ENCODE measurements at regions not wholly inside any gene's neighbourhood (a gene's known extent, or its start where the extent isn't known, plus 50 kb on each side); places are given as distances from the start of the nearest gene placed in this dataset.

GRCh38 chr2:34533585-34534183, 934.6 kb upstream of the FAM98A start:
- Histone ChIP-seq H3K27ac (replicated peaks) (no peak overlapping the region), H3K4me3 (replicated peaks; ENCODE audit: insufficient read depth, low read length) (no peak overlapping the region), H3K27me3 (ENCODE audit: insufficient read depth, poor library complexity, severe bottlenecking) (no peaks in the 10 kb centered on the region)
- no peak for DNase-seq (ENCODE audit: low read depth in 1 of 2, low spot score in 1 of 2)
- TF ChIP-seq CTCF (IDR thresholded peaks at IDR 0.05; ENCODE audit: insufficient read depth, low read length) (no peak), POLR2AphosphoS5 (IDR thresholded peaks at IDR 0.05; ENCODE audit: low read depth) (no peak), SPI1 (IDR thresholded peaks at IDR 0.05; ENCODE audit: borderline replicate concordance, low read depth) (no peak), GABPA (IDR thresholded peaks at IDR 0.05; ENCODE audit: low read depth) (no peak), REST (IDR thresholded peaks at IDR 0.05; ENCODE audit: insufficient replicate concordance, low read depth) (no peak)

GRCh38 chr2:34529965-34530364, 930.9 kb upstream of the FAM98A start:
- no peak for DNase-seq (ENCODE audit: low read depth in 1 of 2, low spot score in 1 of 2)
- Histone ChIP-seq H3K27ac (replicated peaks) (no peak overlapping the region), H3K27me3 (ENCODE audit: insufficient read depth, poor library complexity, severe bottlenecking) (no peaks in the 10 kb centered on the region), H3K4me3 (replicated peaks; ENCODE audit: insufficient read depth, low read length) (no peak overlapping the region)
- TF ChIP-seq REST (IDR thresholded peaks at IDR 0.05; ENCODE audit: insufficient replicate concordance, low read depth) (no peak), CTCF (IDR thresholded peaks at IDR 0.05; ENCODE audit: insufficient read depth, low read length) (no peak), SPI1 (IDR thresholded peaks at IDR 0.05; ENCODE audit: borderline replicate concordance, low read depth) (no peak), POLR2AphosphoS5 (IDR thresholded peaks at IDR 0.05; ENCODE audit: low read depth) (no peak), GABPA (IDR thresholded peaks at IDR 0.05; ENCODE audit: low read depth) (no peak)

- DNase-seq (ENCODE audit: low read depth in 1 of 2, low spot score in 1 of 2) = no peak
- H3K27me3 ChIP-seq (ENCODE audit: insufficient read depth, poor library complexity, severe bottlenecking) = no peaks in the 10 kb centered on the region
These were observed 924.9 kb upstream of the FAM98A start for GRCh38 chr2:34523958-34524514.

More at GRCh38 chr2:34523958-34524514, 924.9 kb upstream of the FAM98A start:
- H3K4me3 ChIP-seq (replicated peaks; ENCODE audit: insufficient read depth, low read length) = no peak overlapping the region
- no peak overlapping the region for H3K27ac ChIP-seq (replicated peaks)
- no peak for TF ChIP-seq REST (IDR thresholded peaks at IDR 0.05; ENCODE audit: insufficient replicate concordance, low read depth)
- no peak for TF ChIP-seq GABPA (IDR thresholded peaks at IDR 0.05; ENCODE audit: low read depth)
- TF ChIP-seq CTCF (IDR thresholded peaks at IDR 0.05; ENCODE audit: insufficient read depth, low read length) = no peak
- TF ChIP-seq SPI1 (IDR thresholded peaks at IDR 0.05; ENCODE audit: borderline replicate concordance, low read depth) = no peak
- TF ChIP-seq POLR2AphosphoS5 (IDR thresholded peaks at IDR 0.05; ENCODE audit: low read depth) = no peak

Data from HL-60 (cell line).